ENCODE measurements at regions not wholly inside any gene's neighbourhood (a gene's known extent, or its start where the extent isn't known, plus 50 kb on each side); places are given as distances from the start of the nearest gene placed in this dataset.
A peak's percentile ranks its signal among the peaks of the same experiment; 100 is the strongest.

- Histone ChIP-seq H4K20me1 (ENCODE audit: low read depth) (no peaks in the 10 kb centered on the region), H3K27me3 (no peaks in the 10 kb centered on the region), H3K4me3 (no peak overlapping the region), H2AFZ (replicated peaks) (no peak overlapping the region), H3K27ac (no peak overlapping the region), H3K9ac (no peak overlapping the region), H3K79me2 (ENCODE audit: low read depth) (no peaks in the 10 kb centered on the region), H3K9me3 (ENCODE audit: low read depth) (no peaks in the 10 kb centered on the region), H3F3A (ENCODE audit: low read depth) (no peaks in the 10 kb centered on the region), H3K4me2 (no peak overlapping the region), H3K4me1 (no peaks in the 10 kb centered on the region), H3K36me3 (no peaks in the 10 kb centered on the region)
- H3K9me3 Mint-ChIP-seq = no peaks in the 10 kb centered on the region
- H3K4me3 Mint-ChIP-seq = no peak overlapping the region
- no peak overlapping the region for H3K27ac Mint-ChIP-seq
- TF ChIP-seq EZH2 (IDR thresholded peaks at IDR 0.05) = no peak
- no peak for TF ChIP-seq CTCF (IDR thresholded peaks at IDR 0.05)
- TF ChIP-seq EZH2phosphoT487 (IDR thresholded peaks at IDR 0.05) = no peak
- no peaks in the 10 kb centered on the region for H3K27me3 Mint-ChIP-seq (ENCODE audit: insufficient read depth, low read depth)
- H3K36me3 Mint-ChIP-seq = no peaks in the 10 kb centered on the region
- no peaks in the 10 kb centered on the region for H3K4me1 Mint-ChIP-seq
- DNase-seq (ENCODE audit: low spot score) = no peak
These were observed 593.3 kb downstream of the CPS1 start for GRCh38 chr2:211149731-211150130.

GRCh38 chr2:211157211-211157610, 600.8 kb downstream of the CPS1 start:
- Mint-ChIP-seq H3K27me3 (ENCODE audit: insufficient read depth, low read depth) (peaks cover 2% of the 10 kb centered on the region), H3K9me3 (no peaks in the 10 kb centered on the region), H3K27ac (no peak overlapping the region), H3K36me3 (no peaks in the 10 kb centered on the region), H3K4me3 (no peak overlapping the region), H3K4me1 (no peaks in the 10 kb centered on the region)
- Histone ChIP-seq H3K4me1 (no peaks in the 10 kb centered on the region), H2AFZ (replicated peaks) (no peak overlapping the region), H3K27ac (no peak overlapping the region), H3K4me2 (no peak overlapping the region), H3K4me3 (no peak overlapping the region), H3K9me3 (ENCODE audit: low read depth) (no peaks in the 10 kb centered on the region), H3K36me3 (no peaks in the 10 kb centered on the region), H3K79me2 (ENCODE audit: low read depth) (no peaks in the 10 kb centered on the region), H4K20me1 (ENCODE audit: low read depth) (no peaks in the 10 kb centered on the region), H3K27me3 (no peaks in the 10 kb centered on the region), H3K9ac (no peak overlapping the region), H3F3A (ENCODE audit: low read depth) (no peaks in the 10 kb centered on the region)
- TF ChIP-seq CTCF (IDR thresholded peaks at IDR 0.05) (no peak), EZH2phosphoT487 (IDR thresholded peaks at IDR 0.05) (no peak), EZH2 (IDR thresholded peaks at IDR 0.05) (no peak)
- DNase-seq (ENCODE audit: low spot score) = no peak

DNA sequence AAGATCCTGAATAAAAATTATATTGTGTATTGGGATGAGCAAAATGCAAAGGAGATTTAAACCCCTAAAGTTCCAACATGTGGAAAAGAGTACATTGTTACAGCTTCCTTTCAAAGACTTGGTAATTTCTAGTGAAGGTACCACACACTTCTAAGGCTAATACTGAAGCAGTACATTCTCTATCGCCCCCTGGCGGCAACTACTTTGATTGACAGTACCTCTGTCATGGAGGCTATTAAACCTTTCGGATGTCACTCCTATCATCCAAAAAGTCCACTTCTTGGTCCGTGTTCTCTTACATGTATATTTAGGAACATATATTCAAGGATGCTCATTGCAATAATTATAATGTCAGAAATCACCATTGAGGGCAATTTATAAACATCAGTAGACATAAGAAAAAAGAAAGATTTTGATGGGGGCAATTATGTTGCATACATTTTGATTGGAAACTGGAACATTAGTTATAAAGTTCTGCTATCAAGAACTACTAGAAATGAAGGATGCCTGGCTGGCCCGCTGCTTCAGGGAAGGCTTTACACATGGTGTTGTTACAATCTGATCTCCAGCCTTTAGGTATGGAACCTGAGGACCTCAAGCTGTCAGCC, 601.6 kb downstream of the CPS1 start:
- Mint-ChIP-seq H3K27me3 (ENCODE audit: insufficient read depth, low read depth) (peaks cover 2% of the 10 kb centered on the region), H3K4me1 (no peaks in the 10 kb centered on the region), H3K27ac (no peak overlapping the region), H3K4me3 (no peak overlapping the region), H3K9me3 (no peaks in the 10 kb centered on the region), H3K36me3 (no peaks in the 10 kb centered on the region)
- no peak overlapping the region for H3K27ac ChIP-seq
- no peaks in the 10 kb centered on the region for H3K4me1 ChIP-seq
- no peaks in the 10 kb centered on the region for H3K27me3 ChIP-seq
- no peaks in the 10 kb centered on the region for H3K79me2 ChIP-seq (ENCODE audit: low read depth)
- no peak overlapping the region for H3K4me3 ChIP-seq
- no peaks in the 10 kb centered on the region for H3K9me3 ChIP-seq (ENCODE audit: low read depth)
- H3K9ac ChIP-seq = no peak overlapping the region
- TF ChIP-seq CTCF (IDR thresholded peaks at IDR 0.05) (peak; percentile 98), EZH2 (IDR thresholded peaks at IDR 0.05) (no peak)
- H2AFZ ChIP-seq (replicated peaks) = no peak overlapping the region
- H3K4me2 ChIP-seq = no peak overlapping the region
- peak; percentile 89 for DNase-seq (ENCODE audit: low spot score)
- H3K36me3 ChIP-seq = no peaks in the 10 kb centered on the region
- H4K20me1 ChIP-seq (ENCODE audit: low read depth) = no peaks in the 10 kb centered on the region
- H3F3A ChIP-seq (ENCODE audit: low read depth) = no peaks in the 10 kb centered on the region
